ENCODE measurements at regions not wholly inside any gene's neighbourhood (a gene's known extent, or its start where the extent isn't known, plus 50 kb on each side); places are given as distances from the start of the nearest gene placed in this dataset.

- Histone ChIP-seq H3K27me3 (ENCODE audit: low read depth) (peaks cover 3% of the 10 kb centered on the region), H3K4me1 (no peaks in the 10 kb centered on the region), H3K36me3 (no peaks in the 10 kb centered on the region), H3K27ac (no peak overlapping the region), H3K9me3 (no peaks in the 10 kb centered on the region), H3K4me3 (no peak overlapping the region)
- DNase-seq (no peak), ATAC-seq (no peak)
- intact Hi-C loops (cut with DNase I) = no loop called here
- TF ChIP-seq, protein P1, sequence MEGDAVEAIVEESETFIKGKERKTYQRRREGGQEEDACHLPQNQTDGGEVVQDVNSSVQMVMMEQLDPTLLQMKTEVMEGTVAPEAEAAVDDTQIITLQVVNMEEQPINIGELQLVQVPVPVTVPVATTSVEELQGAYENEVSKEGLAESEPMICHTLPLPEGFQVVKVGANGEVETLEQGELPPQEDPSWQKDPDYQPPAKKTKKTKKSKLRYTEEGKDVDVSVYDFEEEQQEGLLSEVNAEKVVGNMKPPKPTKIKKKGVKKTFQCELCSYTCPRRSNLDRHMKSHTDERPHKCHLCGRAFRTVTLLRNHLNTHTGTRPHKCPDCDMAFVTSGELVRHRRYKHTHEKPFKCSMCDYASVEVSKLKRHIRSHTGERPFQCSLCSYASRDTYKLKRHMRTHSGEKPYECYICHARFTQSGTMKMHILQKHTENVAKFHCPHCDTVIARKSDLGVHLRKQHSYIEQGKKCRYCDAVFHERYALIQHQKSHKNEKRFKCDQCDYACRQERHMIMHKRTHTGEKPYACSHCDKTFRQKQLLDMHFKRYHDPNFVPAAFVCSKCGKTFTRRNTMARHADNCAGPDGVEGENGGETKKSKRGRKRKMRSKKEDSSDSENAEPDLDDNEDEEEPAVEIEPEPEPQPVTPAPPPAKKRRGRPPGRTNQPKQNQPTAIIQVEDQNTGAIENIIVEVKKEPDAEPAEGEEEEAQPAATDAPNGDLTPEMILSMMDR (IDR thresholded peaks at IDR 0.05) = no peak
Measured at GRCh38 chr12:67202678-67203012, 66.5 kb upstream of the CAND1 start.

- TF ChIP-seq, protein P1 (IDR thresholded peaks at IDR 0.05) = no peak
Measured at GRCh38 chr12:67208281-67209067, 60.7 kb upstream of the CAND1 start.

DNA sequence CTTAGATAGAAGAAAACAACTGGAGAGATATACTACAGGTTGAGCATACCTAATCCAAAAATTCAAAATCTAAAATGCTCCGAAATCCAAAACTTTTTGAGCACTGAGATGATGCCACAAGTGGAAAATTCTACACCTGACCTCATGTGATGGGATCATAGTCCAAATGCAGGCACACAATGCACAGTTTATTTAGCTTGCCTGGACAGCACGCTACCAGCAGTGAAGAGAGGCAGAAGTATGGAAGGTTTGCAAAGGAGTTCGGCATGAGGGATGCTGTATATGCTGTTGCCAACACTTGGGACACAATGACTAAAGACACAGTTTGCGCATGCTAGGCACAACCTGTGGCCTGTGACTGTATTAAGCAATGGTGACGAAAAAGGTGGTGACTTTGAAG, 58.1 kb upstream of the CAND1 start:
- intact Hi-C loops (cut with DNase I) = no loop called here
- no peak for ATAC-seq
- TF ChIP-seq, protein P1 (IDR thresholded peaks at IDR 0.05) = no peak
- no peaks in the 10 kb centered on the region for H3K9me3 ChIP-seq
- H3K4me1 ChIP-seq = no peaks in the 10 kb centered on the region
- H3K36me3 ChIP-seq = no peaks in the 10 kb centered on the region
- DNase-seq = no peak
- H3K27ac ChIP-seq = no peak overlapping the region
- no peaks in the 10 kb centered on the region for H3K27me3 ChIP-seq (ENCODE audit: low read depth)
- H3K4me3 ChIP-seq = no peak overlapping the region

More at GRCh38 chr12:67208281-67209067, 60.7 kb upstream of the CAND1 start:
- intact Hi-C loops (cut with DNase I) = no loop called here
- no peak overlapping the region for H3K27ac ChIP-seq
- DNase-seq = no peak
- no peaks in the 10 kb centered on the region for H3K36me3 ChIP-seq
- H3K4me1 ChIP-seq = no peaks in the 10 kb centered on the region
- H3K4me3 ChIP-seq = no peak overlapping the region
- H3K9me3 ChIP-seq = no peaks in the 10 kb centered on the region
- ATAC-seq = no peak
- peaks cover 3% of the 10 kb centered on the region for H3K27me3 ChIP-seq (ENCODE audit: low read depth)

GRCh38 chr12:67211494-67211893, 57.7 kb upstream of the CAND1 start:
- intact Hi-C loops (cut with DNase I) = no loop called here
- H3K27me3 ChIP-seq (ENCODE audit: low read depth) = no peaks in the 10 kb centered on the region
- H3K36me3 ChIP-seq = no peaks in the 10 kb centered on the region
- no peaks in the 10 kb centered on the region for H3K4me1 ChIP-seq
- no peaks in the 10 kb centered on the region for H3K9me3 ChIP-seq
- H3K27ac ChIP-seq = no peak overlapping the region
- TF ChIP-seq, protein P1 (IDR thresholded peaks at IDR 0.05) = no peak
- H3K4me3 ChIP-seq = no peak overlapping the region
- DNase-seq (no peak), ATAC-seq (no peak)

GRCh38 chr12:67217647-67218046, 51.5 kb upstream of the CAND1 start:
- DNase-seq = no peak
- intact Hi-C loops (cut with DNase I) = no loop called here
- Histone ChIP-seq H3K36me3 (no peaks in the 10 kb centered on the region), H3K4me1 (no peaks in the 10 kb centered on the region), H3K27me3 (ENCODE audit: low read depth) (no peaks in the 10 kb centered on the region), H3K27ac (no peak overlapping the region), H3K9me3 (no peaks in the 10 kb centered on the region), H3K4me3 (no peak overlapping the region)
- TF ChIP-seq, protein P1 (IDR thresholded peaks at IDR 0.05) = no peak
- no peak for ATAC-seq
